Lung microvascular endothelial cell (primary cell): ENCODE measurements at regions not wholly inside any gene's neighbourhood (a gene's known extent, or its start where the extent isn't known, plus 50 kb on each side); places are given as distances from the start of the nearest gene placed in this dataset.
"Not testable (repeated sequence)": the region's sequence is repeated elsewhere in the genome, so short reads cannot be mapped to it uniquely, and the experiment has no call there.

Experiments
- DNase-seq, 2 donors: peaks; one replicate each; pipeline versions ENCODE4 v3.0.0 to v3.0.0-alpha.2; 2010; ENCODE audit warnings: low read depth in 2 of 2

GRCh38 chr10:64547168-64547567 is 1026.0 kb downstream of the REEP3 start:
- DNase-seq, result no peak

- no peak for DNase-seq
Observed at GRCh38 chr10:64555666-64556065, 1034.5 kb downstream of the REEP3 start.

- no peak for DNase-seq
Observed at GRCh38 chr10:64558094-64558835, 1037.1 kb downstream of the REEP3 start.

GRCh38 chr10:64571056-64571455 is 1049.9 kb downstream of the REEP3 start:
- DNase-seq, result no peak

DNA sequence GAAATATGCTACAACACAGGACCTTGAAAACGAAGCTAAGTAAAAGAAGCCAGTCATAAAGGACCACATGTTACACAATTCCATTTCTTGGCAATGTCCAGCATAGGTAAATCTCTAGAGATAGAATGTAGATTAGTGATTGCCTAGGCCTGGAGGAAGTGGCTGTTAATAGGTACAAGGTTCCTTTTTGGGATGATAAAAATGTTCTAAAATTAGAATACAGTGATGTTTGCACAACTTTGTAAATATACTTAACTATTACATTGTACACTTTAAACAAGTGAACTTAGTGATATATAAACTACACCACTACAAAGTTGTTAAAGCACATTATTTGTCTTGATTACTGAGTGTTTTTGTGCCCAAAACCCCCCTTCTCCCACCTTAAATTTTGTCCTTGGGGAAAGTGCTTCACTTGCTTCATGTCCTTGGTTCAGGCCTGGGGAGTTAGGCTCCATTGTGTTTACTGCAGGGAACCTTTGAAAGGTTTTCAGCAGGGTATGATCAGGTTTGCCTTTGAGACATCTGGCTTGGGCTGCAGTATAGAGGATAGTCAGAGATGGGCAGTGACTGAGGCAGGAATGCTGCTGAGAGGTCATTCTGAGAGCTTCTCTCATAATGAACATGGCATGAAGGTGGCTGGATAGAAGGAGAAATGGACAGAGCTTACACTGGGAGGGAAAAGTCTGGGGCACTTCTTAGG is 1052.6 kb downstream of the REEP3 start:
- no peak for DNase-seq

DNA sequence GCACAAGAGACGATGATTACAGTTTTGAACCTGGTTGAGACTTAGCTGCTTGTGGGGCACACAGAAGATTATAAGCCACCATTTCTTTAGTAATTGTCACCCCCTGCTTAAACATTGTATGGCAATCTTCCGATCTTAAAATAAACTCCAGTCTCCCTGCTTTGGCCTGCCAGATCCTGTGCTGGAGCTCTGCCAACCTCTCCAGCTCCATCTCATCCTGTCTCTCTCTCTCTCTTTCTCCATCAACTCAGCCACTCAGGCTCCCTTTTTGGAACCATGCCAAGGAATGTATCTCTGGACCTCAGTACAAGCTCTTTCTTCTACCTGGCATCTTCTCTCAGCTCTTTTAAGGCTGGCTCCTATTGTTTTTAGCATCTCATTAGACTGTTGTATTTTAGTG is 1053.2 kb downstream of the REEP3 start:
- DNase-seq, result no peak

DNA sequence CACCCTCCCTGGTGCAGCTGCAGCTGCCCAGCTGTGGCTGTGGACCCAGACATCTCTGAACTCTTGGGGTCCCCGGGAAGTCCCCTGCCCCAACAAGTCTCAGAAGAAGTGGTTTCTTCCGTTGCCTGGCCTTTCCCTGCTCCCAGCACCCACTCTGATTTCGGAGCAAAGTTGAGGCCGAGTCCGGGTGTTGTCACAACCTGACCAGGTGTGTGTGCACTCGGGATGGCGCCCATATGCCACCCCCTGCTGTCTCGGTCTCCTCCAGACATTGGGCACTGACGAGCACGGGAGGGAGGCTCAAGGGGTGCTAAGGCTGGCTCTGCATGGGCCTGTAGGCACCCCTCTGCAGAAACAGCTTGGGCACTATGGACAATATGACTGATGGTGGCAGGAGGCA is 1055.3 kb downstream of the REEP3 start:
- DNase-seq, result no peak

DNA sequence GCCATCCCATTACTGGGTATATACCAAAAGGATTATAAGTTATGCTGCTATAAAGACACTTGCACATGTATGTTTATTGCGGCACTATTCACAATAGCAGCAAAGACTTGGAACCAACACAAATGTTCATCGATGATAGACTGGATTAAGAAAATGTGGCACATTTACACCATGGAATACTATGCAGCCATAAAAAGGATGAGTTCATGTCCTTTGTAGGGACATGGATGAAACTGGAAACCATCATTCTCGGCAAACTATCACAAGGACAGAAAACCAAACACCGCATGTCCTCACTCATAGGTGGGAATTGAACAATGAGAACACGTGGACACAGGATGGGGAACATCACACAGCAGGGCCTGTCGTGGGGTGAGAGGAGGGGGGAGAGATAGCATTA is 1057.6 kb downstream of the REEP3 start:
- not testable (repeated sequence) for DNase-seq

DNA sequence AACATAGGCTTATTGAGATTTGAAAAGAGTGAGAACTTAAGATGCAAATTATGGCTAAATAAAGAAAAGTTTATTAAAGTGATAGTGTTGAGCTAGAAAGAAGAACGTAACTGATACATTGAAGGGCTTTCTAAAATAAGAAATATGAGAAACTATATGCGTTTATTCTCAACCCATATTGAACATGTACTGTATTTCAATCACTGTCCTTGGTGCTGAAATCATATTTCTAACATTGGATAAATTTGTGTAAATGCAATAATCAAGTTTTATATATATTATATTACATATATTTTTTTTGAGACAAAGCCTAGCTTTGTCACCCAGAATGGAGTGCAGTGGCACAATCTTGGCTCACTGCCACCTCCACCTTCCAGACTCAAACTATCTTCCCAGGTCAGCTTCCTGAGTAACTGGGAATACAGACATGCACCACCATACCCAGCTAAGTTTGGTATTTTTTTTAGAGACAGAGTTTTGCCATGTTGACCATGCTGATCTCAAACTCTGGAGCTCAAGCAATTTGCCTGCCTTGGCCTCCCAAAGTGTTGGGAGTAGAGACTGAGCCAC is 1065.8 kb downstream of the REEP3 start:
- no peak for DNase-seq

GRCh38 chr10:64594072-64594471 is 1072.9 kb downstream of the REEP3 start:
- no peak for DNase-seq

DNA sequence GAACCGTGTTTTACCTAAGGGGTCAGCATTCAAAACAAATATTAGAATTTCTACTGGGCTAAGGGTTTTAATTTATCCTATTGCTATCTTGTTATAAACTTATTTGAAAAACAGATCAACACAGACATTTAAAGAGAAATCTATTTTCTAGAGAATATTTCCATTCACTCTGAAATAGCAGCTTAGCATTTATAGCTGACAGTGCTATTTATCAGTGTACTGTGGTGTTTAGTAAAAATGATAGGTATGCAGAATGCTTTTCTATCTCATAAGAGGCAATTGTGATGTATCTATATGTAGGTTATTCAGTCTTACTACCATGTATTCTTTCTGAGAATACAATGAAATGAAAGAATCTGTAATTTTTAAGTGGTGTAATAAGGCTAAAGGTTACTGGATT is 1077.4 kb downstream of the REEP3 start:
- DNase-seq, result no peak

DNA sequence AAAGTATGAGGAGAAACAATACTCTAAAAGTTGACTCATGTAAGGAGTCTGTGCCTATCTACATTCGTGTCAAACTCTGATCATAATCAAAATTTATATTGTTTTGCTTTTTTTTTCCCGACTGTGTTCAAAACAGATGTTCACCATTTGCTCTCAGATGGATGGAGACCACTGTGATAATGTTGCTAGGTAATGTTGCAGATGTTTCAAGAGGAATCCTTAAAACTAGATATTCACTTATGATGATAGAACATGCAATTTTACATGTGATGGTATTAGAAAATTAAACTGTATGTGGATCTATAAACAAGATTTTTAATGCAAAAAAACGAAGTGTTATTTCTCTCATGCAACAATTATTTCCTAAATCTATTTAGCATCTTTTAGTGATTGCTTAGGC is 1080.1 kb downstream of the REEP3 start:
- no peak for DNase-seq

DNA sequence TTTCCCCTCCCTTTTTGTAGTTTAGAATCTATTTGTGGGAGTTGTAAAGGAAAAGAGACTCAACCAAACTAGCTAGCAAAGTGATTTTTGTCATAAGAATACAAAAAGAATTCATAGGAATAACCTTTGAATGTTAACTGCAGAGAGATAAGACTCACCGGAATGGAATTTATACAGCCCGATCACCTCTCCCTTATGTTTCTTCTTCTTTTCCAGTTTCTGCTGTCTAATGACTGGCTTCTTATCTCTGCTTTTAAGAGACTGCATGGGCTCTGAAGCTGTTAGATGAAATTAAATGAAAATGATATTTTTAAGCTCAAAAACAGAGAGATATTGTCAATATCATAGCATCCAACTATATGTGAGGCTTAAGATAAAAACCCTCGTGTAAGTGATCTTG is 1095.9 kb downstream of the REEP3 start:
- no peak for DNase-seq

GRCh38 chr10:64619102-64619501 is 1097.9 kb downstream of the REEP3 start:
- no peak for DNase-seq

DNA sequence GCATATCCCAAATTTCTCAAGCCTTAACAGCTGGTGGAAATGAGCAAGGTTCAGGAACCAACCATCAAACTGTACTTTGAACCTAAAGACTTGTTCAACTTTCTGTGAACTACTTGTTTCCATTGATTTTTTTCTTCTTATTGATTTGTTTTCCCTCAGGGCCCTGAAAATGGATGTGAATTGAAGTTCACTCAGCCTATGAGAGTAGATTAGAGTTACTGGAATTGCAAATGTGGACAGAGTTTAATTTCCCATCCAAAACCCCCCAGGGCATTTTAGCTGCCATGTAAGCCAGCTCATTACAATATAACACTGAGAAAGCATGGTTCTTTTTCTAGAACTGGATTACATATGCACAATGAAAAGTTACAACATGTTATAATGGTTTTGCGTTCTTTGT is 1105.7 kb downstream of the REEP3 start:
- DNase-seq, result no peak

DNA sequence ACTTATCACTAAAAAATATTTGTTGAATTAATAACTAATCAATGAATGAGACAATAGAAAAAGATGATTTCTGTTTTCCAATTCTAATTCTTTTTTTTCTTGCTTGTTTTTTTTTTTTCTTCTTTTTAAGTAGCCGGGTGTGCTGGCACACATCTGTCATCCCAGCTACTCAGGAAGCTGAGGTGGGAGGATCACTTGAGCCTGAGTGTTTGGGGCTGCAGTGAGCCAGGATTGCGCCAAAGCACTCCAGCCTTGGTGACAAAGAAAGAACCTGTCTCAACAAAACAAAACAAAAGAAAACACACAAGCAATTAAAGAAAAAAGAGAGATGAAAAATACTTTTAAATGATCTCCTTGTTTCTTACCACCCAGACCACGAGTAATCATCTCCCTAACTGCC is 1109.3 kb downstream of the REEP3 start:
- no peak for DNase-seq

DNA sequence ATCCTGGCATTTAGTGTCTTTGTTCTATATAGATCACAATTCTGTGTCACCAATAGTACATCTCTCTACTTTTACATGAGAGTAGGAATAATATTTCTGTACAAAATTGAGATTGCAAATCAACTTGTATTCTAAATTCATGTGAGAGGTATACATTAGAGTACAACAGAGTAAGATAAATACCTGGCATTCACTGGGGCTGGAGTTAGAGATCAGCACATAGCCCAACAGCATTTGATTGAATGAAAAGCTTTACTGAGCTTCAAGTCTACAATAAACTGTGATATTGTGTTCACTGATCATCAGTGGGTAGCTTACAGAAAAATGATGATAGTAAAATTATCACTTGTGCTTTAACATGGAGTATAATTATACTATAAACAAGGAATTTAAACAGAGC is 1114.7 kb downstream of the REEP3 start:
- DNase-seq, result no peak

GRCh38 chr10:64636461-64636860 is 1115.3 kb downstream of the REEP3 start:
- no peak for DNase-seq

DNA sequence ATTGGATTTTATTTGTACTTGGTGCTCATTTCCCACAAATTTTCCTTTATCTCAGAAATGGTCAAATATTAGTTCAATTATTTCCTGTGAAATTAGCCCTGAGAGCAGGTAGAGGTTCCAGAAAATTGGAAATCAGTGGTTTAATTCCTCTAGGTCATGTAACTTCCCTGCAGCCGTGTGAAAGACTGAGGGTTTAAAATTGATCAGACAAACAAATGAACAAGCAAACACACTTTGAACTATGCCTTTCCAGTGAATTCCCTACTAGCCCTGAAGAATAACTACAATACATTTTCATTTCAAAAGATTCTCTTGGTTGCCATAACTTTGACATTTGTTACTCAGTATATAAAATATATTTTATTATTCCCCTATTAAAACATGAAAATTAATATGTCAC is 1116.7 kb downstream of the REEP3 start:
- no peak for DNase-seq

GRCh38 chr10:64648915-64649314 is 1127.7 kb downstream of the REEP3 start:
- no peak for DNase-seq

DNA sequence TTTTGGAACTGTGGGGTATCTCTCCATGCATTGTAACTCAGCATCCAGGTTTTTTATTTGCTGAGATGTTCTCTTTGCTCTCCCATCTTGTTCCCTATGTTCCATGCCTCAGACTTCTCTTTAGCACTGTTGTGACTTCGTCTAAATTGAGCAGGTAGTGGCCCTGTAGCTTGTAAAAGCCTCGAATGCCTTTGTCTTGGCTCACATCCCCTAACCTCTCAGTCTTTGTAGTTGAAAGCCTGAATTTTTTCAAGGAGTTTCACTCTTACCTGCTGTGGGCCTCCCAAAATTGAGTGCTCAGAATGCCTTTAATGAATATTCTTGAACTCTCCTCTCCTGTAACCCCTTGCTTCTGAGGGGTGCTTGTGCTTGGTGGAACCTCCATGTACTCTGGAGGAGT is 1137.3 kb downstream of the REEP3 start:
- no peak for DNase-seq

DNA sequence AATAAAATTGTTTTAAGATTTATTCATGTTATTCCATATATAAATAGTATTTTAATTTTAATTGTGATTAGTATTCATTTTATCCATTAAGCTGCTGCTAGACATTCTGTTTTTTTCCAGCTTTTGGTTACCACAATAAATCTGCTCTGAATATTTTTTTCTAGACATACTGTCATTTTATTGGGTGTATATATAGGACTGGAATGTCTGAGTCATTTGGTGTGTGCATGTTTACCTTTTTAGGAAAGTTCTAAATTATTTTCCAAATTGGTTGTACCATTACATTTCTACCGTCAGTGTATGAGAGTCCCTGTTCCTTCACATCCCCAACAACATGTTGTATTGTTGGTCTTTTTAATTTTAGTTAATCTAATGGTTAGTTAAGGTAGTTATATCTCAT is 1138.1 kb downstream of the REEP3 start:
- DNase-seq, result no peak

GRCh38 chr10:64682043-64682442 is 1160.8 kb downstream of the REEP3 start:
- no peak for DNase-seq
